Heart left ventricle (tissue), 13 donors: ENCODE measurements at regions not wholly inside any gene's neighbourhood (a gene's known extent, or its start where the extent isn't known, plus 50 kb on each side); places are given as distances from the start of the nearest gene placed in this dataset.

Experiments
- CTCF ChIP-seq, 12 donors: fragments of 200-600 bp; sonication (generic) in 4 of 12; IDR thresholded peaks; one replicate each; pipeline versions ENCODE4 v1.5.0 to v1.8.0; 2018 to 2022; ENCODE audit warnings: antibody characterized with exemption in 12 of 12, mild to moderate bottlenecking in 5 of 12
- POLR2A ChIP-seq, 2 donors: fragments of 450-650 bp; IDR thresholded peaks; one replicate each; pipeline ENCODE4 v1.6.1; 2017; ENCODE audit warnings: antibody characterized with exemption in 2 of 2, mild to moderate bottlenecking in 2 of 2, moderate library complexity in 2 of 2
- donor health status: ischemic (EF 13 %, LVEDD 7.1; RV severe dilation, severe dysfunction).
- donor health status: DM: no; HTN: yes; CAD: no.
- donor health status: DM: no; HTN: no; CAD: no.
- donor health status: ischemic (EF 25% LVEDD 6.9; RV normal size, moderate dysfunction).
- donor health status: ischemic (EF 25% LVEDD 5.7; RV mildly dilated, moderate dysfunction).
- donor health status: ischemic (EF 35%, LVEDD 5.7; RV mildly dilated, moderate dysfunction).
- donor health status: nonischemic (EF 11% LVEDD 7.7; RV severe dilation, severe dysfunction).
- donor health status: DM: yes; HTN: yes; CAD: no.
- donor health status: PGD.
- donor health status: ischemic (EF 29% LVEDD 5.4; RV normal size, mild dysfunction).
- donor health status: nonischemic (EF 23%, LVEDD 6.1; RV moderate dilation, normal function).

- TF ChIP-seq CTCF (IDR thresholded peaks at IDR 0.05) (no peak), POLR2A (IDR thresholded peaks at IDR 0.05) (no peak)
Observed at GRCh38 chr4:67038228-67038566, 507.1 kb downstream of the CENPC start.
